ENCODE measurements at regions not wholly inside any gene's neighbourhood (a gene's known extent, or its start where the extent isn't known, plus 50 kb on each side); places are given as distances from the start of the nearest gene placed in this dataset.

DNA sequence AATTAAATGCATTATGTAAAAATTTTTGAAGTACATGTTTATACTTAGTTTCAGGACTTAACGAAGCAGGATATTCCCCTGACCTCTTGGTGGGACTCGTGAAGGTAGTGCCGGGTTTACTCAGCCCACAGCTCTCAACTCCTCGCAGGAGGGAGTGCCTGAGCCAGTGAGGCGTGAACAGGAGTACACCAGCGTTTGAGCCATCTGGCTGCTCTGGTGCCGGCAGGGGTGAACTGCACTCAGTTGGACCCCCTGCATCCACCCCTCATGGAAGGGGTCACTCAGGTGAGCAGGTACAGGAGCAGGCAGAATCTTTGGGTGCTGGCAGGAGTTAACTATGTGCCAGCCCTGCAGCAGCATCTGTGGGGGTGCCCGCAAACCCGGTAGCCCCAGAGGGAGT lies 625.1 kb upstream of the PCDH15 start:
- no peak for DNase-seq
- Histone ChIP-seq H3K4me3 (no peak overlapping the region), H3K27ac (no peak overlapping the region), H3K36me3 (no peaks in the 10 kb centered on the region), H3K9me3 (no peaks in the 10 kb centered on the region), H3K27me3 (no peaks in the 10 kb centered on the region), H3K4me1 (no peaks in the 10 kb centered on the region)
- in situ Hi-C loops (cut with MboI; ENCODE audit: low pct_ligation_motif_present in 1 of 4, low pct_unique_long_range_greater_than_20kb in 1 of 4, low sequenced_read_pairs in 3 of 4), result no loop called here
- WGBS, 2 donors (ENCODE audit: low coverage in 1 of 2), result 79 to 82% methylated on average over 5 to 9 of the region's 9 CpGs
- intact Hi-C loops (cut with DNase I; ENCODE audit: low total_unique reads), result no loop called here
- TF ChIP-seq EP300 (IDR thresholded peaks at IDR 0.05; ENCODE audit: low read depth) (no peak), CTCF (IDR thresholded peaks at IDR 0.05) (no peak), POLR2A (IDR thresholded peaks at IDR 0.05) (no peak), POLR2AphosphoS5 (IDR thresholded peaks at IDR 0.05) (no peak)

DNA sequence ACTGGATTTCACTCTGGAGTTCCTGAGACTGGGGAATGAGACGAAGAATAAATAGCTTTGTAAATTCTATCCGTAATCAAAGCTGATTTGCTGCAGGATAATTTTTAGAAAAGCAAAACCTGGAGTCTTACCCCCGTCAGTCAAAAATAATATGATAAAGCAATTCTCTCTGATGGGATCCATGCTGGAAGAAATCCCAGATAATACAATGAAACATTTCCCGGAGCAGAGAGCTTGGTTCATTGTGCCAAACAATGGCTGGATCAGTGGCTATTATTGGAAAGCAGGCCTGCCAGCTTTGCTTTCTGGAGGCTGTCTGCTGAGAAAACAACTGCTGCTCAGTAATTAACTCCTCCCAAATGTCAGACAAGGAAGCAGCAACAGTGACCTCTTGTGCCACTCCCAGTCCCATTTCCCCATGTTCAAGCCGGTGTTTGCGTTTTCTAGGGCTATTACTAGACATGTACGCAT lies 609.4 kb upstream of the PCDH15 start:
- Histone ChIP-seq H3K9me3 (no peaks in the 10 kb centered on the region), H3K27me3 (no peaks in the 10 kb centered on the region), H3K4me1 (no peaks in the 10 kb centered on the region), H3K27ac (peak overlapping the region in 1 of 4 donors; percentile 23), H3K36me3 (no peaks in the 10 kb centered on the region), H3K4me3 (no peak overlapping the region)
- in situ Hi-C loops (cut with MboI; ENCODE audit: low pct_ligation_motif_present in 1 of 4, low pct_unique_long_range_greater_than_20kb in 1 of 4, low sequenced_read_pairs in 3 of 4) (no loop called here), intact Hi-C loops (cut with DNase I; ENCODE audit: low total_unique reads) (no loop called here)
- TF ChIP-seq CTCF (IDR thresholded peaks at IDR 0.05) (no peak), POLR2A (IDR thresholded peaks at IDR 0.05) (no peak), EP300 (IDR thresholded peaks at IDR 0.05; ENCODE audit: low read depth) (no peak), POLR2AphosphoS5 (IDR thresholded peaks at IDR 0.05) (no peak)
- WGBS, 2 donors (ENCODE audit: low coverage in 1 of 2), result 40 to 46% methylated on average over 7 of the region's 7 CpGs
- peak; percentile 10 for DNase-seq

- 63 to 78% methylated on average over 6 of the region's 6 CpGs for WGBS, 2 donors (ENCODE audit: low coverage in 1 of 2)
- Histone ChIP-seq H3K27ac (no peak overlapping the region), H3K4me1 (no peaks in the 10 kb centered on the region), H3K27me3 (no peaks in the 10 kb centered on the region), H3K9me3 (no peaks in the 10 kb centered on the region), H3K36me3 (no peaks in the 10 kb centered on the region), H3K4me3 (no peak overlapping the region)
- DNase-seq, result no peak
- intact Hi-C loops (cut with DNase I; ENCODE audit: low total_unique reads), result no loop called here
- TF ChIP-seq CTCF (IDR thresholded peaks at IDR 0.05) (no peak), POLR2AphosphoS5 (IDR thresholded peaks at IDR 0.05) (no peak), POLR2A (IDR thresholded peaks at IDR 0.05) (no peak), EP300 (IDR thresholded peaks at IDR 0.05; ENCODE audit: low read depth) (no peak)
- in situ Hi-C loops (cut with MboI; ENCODE audit: low pct_ligation_motif_present in 1 of 4, low pct_unique_long_range_greater_than_20kb in 1 of 4, low sequenced_read_pairs in 3 of 4), result no loop called here
Observed at GRCh38 chr10:55404094-55404493, 603.1 kb upstream of the PCDH15 start.

DNA sequence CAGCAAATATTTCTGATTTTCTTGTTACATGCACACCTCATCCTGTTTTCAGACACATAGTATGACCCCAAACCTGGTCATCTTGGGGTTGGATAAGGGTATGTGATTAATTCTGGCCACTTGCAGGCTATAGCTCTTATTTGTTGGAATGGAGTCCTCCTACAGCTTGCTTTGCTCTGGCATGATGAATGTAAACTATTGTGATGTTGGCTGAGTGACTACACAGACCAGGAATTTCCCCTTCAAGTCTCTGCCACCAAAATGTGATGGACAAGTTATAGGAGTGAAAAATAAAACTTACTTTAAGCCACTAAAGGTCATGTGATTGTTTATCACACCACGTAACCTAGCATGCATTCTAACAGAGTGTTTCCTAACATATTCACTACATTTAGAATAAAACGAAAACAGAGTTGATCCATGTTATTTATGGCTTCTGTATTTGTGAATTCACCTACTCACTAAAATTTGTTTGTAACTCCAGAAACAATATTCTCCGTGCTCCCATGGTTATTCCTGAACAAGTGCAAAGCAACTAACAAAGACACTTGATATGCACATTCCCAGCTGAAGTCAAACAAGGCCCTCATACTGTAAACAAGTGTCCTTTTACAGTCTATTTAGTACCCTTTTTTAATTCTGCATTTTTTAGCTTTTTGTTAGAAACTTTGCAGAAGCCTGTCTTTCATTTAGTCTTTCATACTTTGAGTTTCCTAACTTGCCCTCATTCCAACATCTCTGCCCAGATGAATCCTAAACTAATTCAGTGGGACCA lies 599.2 kb upstream of the PCDH15 start:
- no peak for DNase-seq
- Histone ChIP-seq H3K4me1 (no peaks in the 10 kb centered on the region), H3K36me3 (no peaks in the 10 kb centered on the region), H3K4me3 (no peak overlapping the region), H3K27me3 (no peaks in the 10 kb centered on the region), H3K27ac (no peak overlapping the region), H3K9me3 (no peaks in the 10 kb centered on the region)
- 50 to 60% methylated on average over 2 to 3 of the region's 3 CpGs for WGBS, 2 donors (ENCODE audit: low coverage in 1 of 2)
- TF ChIP-seq POLR2AphosphoS5 (IDR thresholded peaks at IDR 0.05) (no peak), EP300 (IDR thresholded peaks at IDR 0.05; ENCODE audit: low read depth) (no peak), CTCF (IDR thresholded peaks at IDR 0.05) (no peak), POLR2A (IDR thresholded peaks at IDR 0.05) (no peak)
- in situ Hi-C loops (cut with MboI; ENCODE audit: low pct_ligation_motif_present in 1 of 4, low pct_unique_long_range_greater_than_20kb in 1 of 4, low sequenced_read_pairs in 3 of 4) (no loop called here), intact Hi-C loops (cut with DNase I; ENCODE audit: low total_unique reads) (no loop called here)
